ENCODE measurements at regions not wholly inside any gene's neighbourhood (a gene's known extent, or its start where the extent isn't known, plus 50 kb on each side); places are given as distances from the start of the nearest gene placed in this dataset.

DNA sequence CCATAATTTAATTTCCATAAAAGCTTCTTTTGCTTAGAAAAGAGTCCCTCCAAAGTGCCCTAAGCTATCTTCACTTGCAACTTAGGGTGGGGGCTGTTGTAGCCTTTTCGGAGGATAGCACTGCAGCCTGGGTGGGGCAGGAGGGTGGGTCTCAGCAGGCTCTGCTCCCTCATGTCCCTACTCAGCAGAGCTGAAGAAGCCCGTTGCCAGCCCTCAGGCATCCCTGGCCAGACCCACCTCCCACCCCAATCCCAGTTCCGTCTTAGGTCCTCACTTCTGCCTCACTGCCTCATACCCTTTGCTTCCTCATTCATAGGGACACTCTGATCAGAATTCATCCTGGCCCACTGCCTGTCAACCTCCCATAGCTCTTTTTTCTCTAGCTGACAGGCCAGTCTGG is 99.8 kb upstream of the ZMIZ1 start:
- intact Hi-C loops (cut with micrococcal nuclease; ENCODE audit: unreplicated experiment) = no loop called here
- Histone ChIP-seq H3K9me2 (ENCODE audit: insufficient read depth, low read length) (no peaks in the 10 kb centered on the region), H2AFZ (ENCODE audit: low read length) (no peak overlapping the region), H3K27ac (ENCODE audit: low read depth, low read length, poor library complexity, severe bottlenecking) (no peak overlapping the region), H3K36me3 (ENCODE audit: insufficient read depth, low read length) (no peaks in the 10 kb centered on the region), H3K4me2 (ENCODE audit: low read length) (no peak overlapping the region), H3K9me3 (ENCODE audit: low read length) (no peaks in the 10 kb centered on the region), H3K4me3 (ENCODE audit: low read depth, low read length, poor library complexity, severe bottlenecking) (no peak overlapping the region), H3K4me1 (ENCODE audit: insufficient read depth, low read length, poor library complexity, severe bottlenecking) (peaks cover 8% of the 10 kb centered on the region), H3K79me2 (ENCODE audit: insufficient read depth, low read depth, low read length) (no peaks in the 10 kb centered on the region), H4K20me1 (ENCODE audit: insufficient read depth, low read length) (no peaks in the 10 kb centered on the region)
- no TSS peak for BruUV-seq (replicated peaks)
- POLR2A ChIA-PET = no interaction called here
- TF ChIP-seq, protein P1, sequence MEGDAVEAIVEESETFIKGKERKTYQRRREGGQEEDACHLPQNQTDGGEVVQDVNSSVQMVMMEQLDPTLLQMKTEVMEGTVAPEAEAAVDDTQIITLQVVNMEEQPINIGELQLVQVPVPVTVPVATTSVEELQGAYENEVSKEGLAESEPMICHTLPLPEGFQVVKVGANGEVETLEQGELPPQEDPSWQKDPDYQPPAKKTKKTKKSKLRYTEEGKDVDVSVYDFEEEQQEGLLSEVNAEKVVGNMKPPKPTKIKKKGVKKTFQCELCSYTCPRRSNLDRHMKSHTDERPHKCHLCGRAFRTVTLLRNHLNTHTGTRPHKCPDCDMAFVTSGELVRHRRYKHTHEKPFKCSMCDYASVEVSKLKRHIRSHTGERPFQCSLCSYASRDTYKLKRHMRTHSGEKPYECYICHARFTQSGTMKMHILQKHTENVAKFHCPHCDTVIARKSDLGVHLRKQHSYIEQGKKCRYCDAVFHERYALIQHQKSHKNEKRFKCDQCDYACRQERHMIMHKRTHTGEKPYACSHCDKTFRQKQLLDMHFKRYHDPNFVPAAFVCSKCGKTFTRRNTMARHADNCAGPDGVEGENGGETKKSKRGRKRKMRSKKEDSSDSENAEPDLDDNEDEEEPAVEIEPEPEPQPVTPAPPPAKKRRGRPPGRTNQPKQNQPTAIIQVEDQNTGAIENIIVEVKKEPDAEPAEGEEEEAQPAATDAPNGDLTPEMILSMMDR (conservative IDR thresholded peaks at IDR 0.05; ENCODE audit: low read length) = no peak
- no peak for TF ChIP-seq EZH2phosphoT487 (IDR thresholded peaks at IDR 0.05; ENCODE audit: borderline replicate concordance, low read depth, low read length)
- DNase-seq (ENCODE audit: low spot score) = no peak
- CTCF ChIA-PET (ENCODE audit: unreplicated experiment) = no interaction called here

DNA sequence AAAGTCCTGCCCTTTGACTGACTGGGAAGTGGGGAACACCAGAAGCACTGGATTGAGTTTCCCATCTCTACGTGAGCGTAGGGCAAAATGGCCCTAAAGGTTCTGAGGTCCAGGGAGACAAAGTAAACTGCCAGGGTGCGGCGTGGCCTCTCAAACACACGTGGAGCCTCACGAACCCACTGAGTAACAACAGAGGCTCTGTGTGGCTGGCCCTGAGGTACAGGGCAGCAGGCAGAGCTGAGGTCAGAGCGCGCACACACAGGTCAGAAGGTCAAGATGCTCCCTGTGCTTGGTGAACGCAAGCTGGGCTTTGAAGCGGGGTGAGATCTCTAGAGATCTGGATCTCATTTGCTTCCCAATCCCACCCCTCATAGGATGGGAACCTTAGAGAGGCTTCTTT is 99.0 kb upstream of the ZMIZ1 start:
- ChIA-PET CTCF (ENCODE audit: unreplicated experiment) (no interaction called here), POLR2A (no interaction called here)

DNA sequence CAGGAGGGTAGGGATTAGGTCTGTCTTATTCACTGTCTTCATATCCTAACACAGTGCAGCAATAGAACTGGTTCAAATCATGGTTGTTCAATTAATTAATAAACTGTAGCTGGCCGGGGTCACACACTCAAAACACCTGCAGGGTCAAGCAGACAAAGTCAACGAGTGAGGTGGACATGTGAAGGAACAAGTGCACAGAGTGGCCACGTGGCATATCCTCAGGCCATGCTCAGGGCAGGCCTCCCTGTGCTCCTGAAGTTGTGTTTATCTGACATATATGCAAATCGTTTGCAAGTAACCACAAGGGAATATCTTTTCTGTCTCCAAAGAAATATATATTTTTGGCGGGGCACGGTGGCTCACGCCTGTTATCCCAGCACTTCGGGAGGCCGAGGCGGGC is 98.5 kb upstream of the ZMIZ1 start:
- Histone ChIP-seq H3K4me3 (ENCODE audit: low read depth, low read length, poor library complexity, severe bottlenecking) (no peak overlapping the region), H3K36me3 (ENCODE audit: insufficient read depth, low read length) (no peaks in the 10 kb centered on the region), H3K79me2 (ENCODE audit: insufficient read depth, low read depth, low read length) (no peaks in the 10 kb centered on the region), H3K27ac (ENCODE audit: low read depth, low read length, poor library complexity, severe bottlenecking) (no peak overlapping the region), H3K4me2 (ENCODE audit: low read length) (no peak overlapping the region), H3K4me1 (ENCODE audit: insufficient read depth, low read length, poor library complexity, severe bottlenecking) (peaks cover 19% of the 10 kb centered on the region), H3K9me3 (ENCODE audit: low read length) (no peaks in the 10 kb centered on the region), H3K9me2 (ENCODE audit: insufficient read depth, low read length) (no peaks in the 10 kb centered on the region), H2AFZ (ENCODE audit: low read length) (no peak overlapping the region), H4K20me1 (ENCODE audit: insufficient read depth, low read length) (no peaks in the 10 kb centered on the region)
- intact Hi-C loops (cut with micrococcal nuclease; ENCODE audit: unreplicated experiment) = loop anchor here (5.0 kb wide), 1 partner anchor 97 kb away; the partner anchor contains the start of gene ZMIZ1
- POLR2A ChIA-PET = interaction anchor here (0.7 kb wide), 1 partner anchor 220 kb away, joined by 4 read pairs; no protein-coding TSS in a partner anchor
- DNase-seq (ENCODE audit: low spot score) = no peak
- CTCF ChIA-PET (ENCODE audit: unreplicated experiment) = no interaction called here
- BruUV-seq (replicated peaks) = no TSS peak
- TF ChIP-seq, protein P1 (conservative IDR thresholded peaks at IDR 0.05; ENCODE audit: low read length) = no peak
- no peak for TF ChIP-seq EZH2phosphoT487 (IDR thresholded peaks at IDR 0.05; ENCODE audit: borderline replicate concordance, low read depth, low read length)

More for the DNA sequence above, 99.0 kb upstream of the ZMIZ1 start:
- H3K4me2 ChIP-seq (ENCODE audit: low read length) = no peak overlapping the region
- peaks cover 16% of the 10 kb centered on the region for H3K4me1 ChIP-seq (ENCODE audit: insufficient read depth, low read length, poor library complexity, severe bottlenecking)
- no peaks in the 10 kb centered on the region for H4K20me1 ChIP-seq (ENCODE audit: insufficient read depth, low read length)
- intact Hi-C loops (cut with micrococcal nuclease; ENCODE audit: unreplicated experiment) = loop anchor here (5.0 kb wide), 1 partner anchor 98 kb away; the partner anchor contains the start of gene ZMIZ1
- H3K27ac ChIP-seq (ENCODE audit: low read depth, low read length, poor library complexity, severe bottlenecking) = no peak overlapping the region
- no peaks in the 10 kb centered on the region for H3K9me2 ChIP-seq (ENCODE audit: insufficient read depth, low read length)
- TF ChIP-seq, protein P1 (conservative IDR thresholded peaks at IDR 0.05; ENCODE audit: low read length) = no peak
- no peak for TF ChIP-seq EZH2phosphoT487 (IDR thresholded peaks at IDR 0.05; ENCODE audit: borderline replicate concordance, low read depth, low read length)
- H3K4me3 ChIP-seq (ENCODE audit: low read depth, low read length, poor library complexity, severe bottlenecking) = no peak overlapping the region
- no peaks in the 10 kb centered on the region for H3K9me3 ChIP-seq (ENCODE audit: low read length)
- no peak overlapping the region for H2AFZ ChIP-seq (ENCODE audit: low read length)
- BruUV-seq (replicated peaks) = no TSS peak
- no peaks in the 10 kb centered on the region for H3K36me3 ChIP-seq (ENCODE audit: insufficient read depth, low read length)
- no peak for DNase-seq (ENCODE audit: low spot score)
- no peaks in the 10 kb centered on the region for H3K79me2 ChIP-seq (ENCODE audit: insufficient read depth, low read depth, low read length)

Data from OCI-LY7 (cell line).